GM19372 (cell line): ENCODE measurements at regions not wholly inside any gene's neighbourhood (a gene's known extent, or its start where the extent isn't known, plus 50 kb on each side); places are given as distances from the start of the nearest gene placed in this dataset.

ENCODE experiments used
- ATAC-seq: cut with Tn5 transposase; IDR thresholded peaks from one replicate; pipeline ENCODE4 v1.9.1; 2021; ENCODE audit warnings: mild to moderate bottlenecking, low read depth, moderate library complexity; ENCODE audit not compliant: unreplicated experiment

GRCh38 chr13:31895691-31896090, 135.9 kb upstream of the FRY start:
- ATAC-seq: no peak

- no peak for ATAC-seq
Measured at GRCh38 chr13:31896427-31896826, 135.1 kb upstream of the FRY start.

- no peak for ATAC-seq
Measured at GRCh38 chr13:31898378-31899071, 133.0 kb upstream of the FRY start.

- ATAC-seq: no peak
Measured at GRCh38 chr13:31901985-31902384, 129.6 kb upstream of the FRY start.

- ATAC-seq: no peak
Measured at GRCh38 chr13:31903111-31903815, 128.3 kb upstream of the FRY start.

GRCh38 chr13:31904941-31905824, 126.4 kb upstream of the FRY start:
- ATAC-seq: no peak

- ATAC-seq: no peak
Measured at GRCh38 chr13:31905961-31906360, 125.6 kb upstream of the FRY start.

GRCh38 chr13:31908696-31909411, 122.7 kb upstream of the FRY start:
- no peak for ATAC-seq

- no peak for ATAC-seq
Measured at GRCh38 chr13:31909864-31910551, 121.6 kb upstream of the FRY start.

- ATAC-seq: no peak
Measured at GRCh38 chr13:31910633-31911032, 120.9 kb upstream of the FRY start.

GRCh38 chr13:31912647-31913401, 118.8 kb upstream of the FRY start:
- ATAC-seq: no peak

GRCh38 chr13:31913459-31913858, 118.1 kb upstream of the FRY start:
- no peak for ATAC-seq

GRCh38 chr13:31914843-31915242, 116.7 kb upstream of the FRY start:
- ATAC-seq: no peak

- ATAC-seq: no peak
Measured at GRCh38 chr13:31918707-31919106, 112.9 kb upstream of the FRY start.

- ATAC-seq: no peak
Measured at GRCh38 chr13:31919241-31919640, 112.3 kb upstream of the FRY start.

GRCh38 chr13:31919971-31920726, 111.4 kb upstream of the FRY start:
- ATAC-seq: no peak

GRCh38 chr13:31920727-31921100, 110.9 kb upstream of the FRY start:
- no peak for ATAC-seq

- no peak for ATAC-seq
Measured at GRCh38 chr13:31922724-31923123, 108.8 kb upstream of the FRY start.
